ENCODE measurements at regions not wholly inside any gene's neighbourhood (a gene's known extent, or its start where the extent isn't known, plus 50 kb on each side); places are given as distances from the start of the nearest gene placed in this dataset.

DNA sequence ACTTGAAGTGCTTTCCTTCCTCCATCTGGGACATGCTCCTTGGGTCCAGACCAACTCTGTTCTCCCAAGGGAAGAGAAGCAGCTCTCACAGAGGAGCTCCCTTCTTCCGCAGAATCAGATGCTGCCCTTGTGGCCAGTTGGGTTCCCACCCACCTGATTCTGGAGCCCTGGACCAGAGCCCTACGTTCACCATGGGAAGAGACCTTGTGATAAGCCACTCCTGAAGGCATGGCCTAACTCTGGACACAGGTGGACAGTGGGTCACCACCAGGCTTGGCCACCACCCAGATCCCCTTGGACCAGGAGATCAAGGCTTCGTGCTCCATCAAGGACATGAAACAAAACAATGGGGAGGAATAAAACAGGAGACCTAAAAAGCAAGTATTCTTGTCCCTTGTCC is 172.2 kb downstream of the RPLP1 start:
- intact Hi-C loops (cut with micrococcal nuclease), result no loop called here

DNA sequence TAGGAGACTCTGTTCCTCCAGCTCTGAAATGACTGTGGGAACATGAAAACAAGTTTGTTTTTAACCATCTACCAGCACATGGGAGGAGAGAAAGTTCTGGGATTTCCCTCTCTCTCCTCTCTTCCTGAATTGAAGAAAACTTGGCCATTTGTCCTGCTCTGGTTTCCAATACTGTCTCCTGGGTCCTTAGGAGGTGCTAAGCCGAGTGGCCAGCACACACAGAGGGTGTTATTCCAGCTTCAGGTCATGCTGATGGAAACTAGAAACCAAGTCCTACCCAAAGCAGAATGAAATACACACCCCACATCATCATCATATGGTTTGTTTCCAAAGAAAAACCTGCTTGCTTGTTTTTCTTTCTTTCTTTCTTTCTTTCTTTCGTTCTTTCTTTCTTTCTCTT is 172.7 kb downstream of the RPLP1 start:
- intact Hi-C loops (cut with micrococcal nuclease), result no loop called here

- intact Hi-C loops (cut with micrococcal nuclease), result no loop called here
Observed at GRCh38 chr15:69626095-69627066, 173.8 kb downstream of the RPLP1 start.

DNA sequence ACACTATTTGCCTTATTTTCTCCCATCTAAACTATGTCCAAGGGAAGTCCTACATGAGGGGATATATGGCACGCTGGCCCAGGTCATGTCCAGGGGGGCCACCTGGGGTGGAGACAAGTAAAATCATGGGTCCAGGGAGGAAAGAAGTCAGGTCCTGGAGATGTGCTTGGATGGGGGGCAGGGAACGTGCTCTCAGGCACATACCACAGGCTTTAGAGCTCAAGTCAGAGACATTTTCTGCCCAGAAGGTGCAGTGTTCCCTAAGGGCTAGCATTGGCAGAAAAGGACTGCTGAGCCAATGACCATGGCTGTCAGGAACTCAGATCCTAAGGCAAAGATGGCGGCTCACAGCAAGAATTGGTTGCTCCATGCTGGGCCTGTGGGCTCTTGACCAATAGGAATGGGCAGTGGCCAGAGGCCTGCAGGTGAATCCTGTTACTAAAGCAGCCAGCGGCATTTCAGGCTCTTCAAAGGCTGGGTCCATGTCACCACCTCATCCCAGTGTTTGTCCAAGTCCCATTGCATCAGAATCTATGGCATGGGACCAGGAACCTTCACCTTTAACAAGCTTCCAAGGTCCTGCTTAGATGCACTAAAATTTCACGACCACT is 175.0 kb downstream of the RPLP1 start:
- intact Hi-C loops (cut with micrococcal nuclease), result no loop called here

DNA sequence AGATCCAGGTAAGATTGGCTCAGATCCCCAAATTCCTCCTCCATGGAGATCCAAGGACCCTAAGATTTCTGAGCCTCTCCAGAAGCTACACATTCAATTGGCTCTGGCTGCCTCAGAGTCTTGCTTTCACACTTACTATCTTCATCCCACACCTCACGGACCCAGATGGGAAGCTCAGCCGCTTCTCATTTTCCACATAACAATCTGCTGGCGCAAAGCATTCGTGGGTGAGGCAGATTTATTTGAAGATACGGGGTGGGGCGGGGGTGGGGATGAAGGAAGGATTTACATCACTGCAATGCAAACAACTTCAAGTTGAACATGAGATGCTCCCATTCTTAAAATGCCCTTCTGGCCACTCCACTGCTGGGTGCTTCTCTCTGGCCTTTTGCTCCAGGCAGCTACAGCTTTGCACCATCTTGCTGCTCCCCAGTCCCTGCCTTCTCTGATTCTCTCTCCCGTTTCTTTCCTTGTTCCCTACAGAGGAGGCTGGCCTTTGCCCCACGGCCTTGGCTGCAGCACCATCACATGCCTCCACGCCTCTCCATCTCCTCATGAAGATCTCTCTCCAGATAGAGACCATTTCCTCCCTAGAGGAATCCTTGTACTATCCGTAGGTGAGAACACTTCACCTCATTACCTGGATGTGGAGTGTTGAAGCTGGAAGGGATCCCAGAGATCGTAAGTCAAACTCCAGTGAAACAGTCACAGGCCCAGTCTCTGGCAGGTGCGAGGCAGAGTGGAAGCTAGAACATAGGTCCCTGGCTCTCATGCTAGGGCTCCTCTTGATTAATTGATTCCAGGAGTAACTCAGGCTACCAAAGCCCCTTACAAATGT is 175.9 kb downstream of the RPLP1 start:
- intact Hi-C loops (cut with micrococcal nuclease), result no loop called here

GRCh38 chr15:69629631-69630161 is 177.1 kb downstream of the RPLP1 start:
- intact Hi-C loops (cut with micrococcal nuclease), result no loop called here

DNA sequence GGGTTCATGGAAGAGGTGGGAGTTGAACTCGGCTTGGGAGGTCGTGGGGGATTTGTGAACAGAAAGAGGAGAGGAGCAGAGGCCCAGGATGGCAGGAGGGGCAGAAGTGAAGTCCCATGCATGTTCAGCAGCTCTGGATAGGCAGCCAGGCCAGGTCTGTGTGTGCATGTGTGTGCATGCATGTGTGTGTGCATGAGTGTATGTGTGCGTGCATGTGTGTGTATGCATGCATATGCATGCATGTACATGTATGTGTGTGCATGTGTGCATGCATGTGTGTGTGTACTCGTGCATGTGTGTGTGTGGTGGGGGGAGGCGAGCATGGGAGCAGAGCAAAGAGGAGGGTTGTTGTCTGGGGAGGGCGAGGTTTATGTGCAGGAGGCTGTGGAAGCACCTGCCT is 178.4 kb downstream of the RPLP1 start:
- intact Hi-C loops (cut with micrococcal nuclease), result no loop called here

DNA sequence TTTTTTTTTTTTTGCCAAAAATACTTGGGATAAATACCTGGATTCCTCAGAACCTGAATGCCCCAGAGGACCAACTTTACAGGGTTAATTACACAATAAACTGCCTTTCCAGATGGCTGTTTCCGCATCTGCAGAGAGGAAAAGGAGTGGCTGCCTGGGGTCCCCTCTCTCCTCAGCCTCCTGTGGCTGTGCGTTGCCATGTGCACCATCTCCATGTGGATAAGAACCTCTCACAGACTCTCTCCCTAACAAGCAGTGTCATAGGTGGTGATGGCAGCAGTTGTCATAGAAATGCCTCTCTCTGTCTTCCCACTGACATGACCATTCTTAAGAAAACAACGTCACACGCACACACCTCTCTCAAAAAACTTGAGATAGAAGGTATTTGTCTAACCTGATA is 179.4 kb downstream of the RPLP1 start:
- intact Hi-C loops (cut with micrococcal nuclease), result no loop called here

GRCh38 chr15:69634860-69635259 is 182.2 kb downstream of the RPLP1 start:
- intact Hi-C loops (cut with micrococcal nuclease), result no loop called here

GRCh38 chr15:69636169-69636915 is 183.7 kb downstream of the RPLP1 start:
- intact Hi-C loops (cut with micrococcal nuclease), result no loop called here

GRCh38 chr15:69637818-69638217 is 185.2 kb downstream of the RPLP1 start:
- intact Hi-C loops (cut with micrococcal nuclease), result no loop called here

- intact Hi-C loops (cut with micrococcal nuclease), result no loop called here
Observed at GRCh38 chr15:69643476-69643875, 190.9 kb downstream of the RPLP1 start.

GRCh38 chr15:69643971-69644370 is 191.4 kb downstream of the RPLP1 start:
- intact Hi-C loops (cut with micrococcal nuclease), result no loop called here

DNA sequence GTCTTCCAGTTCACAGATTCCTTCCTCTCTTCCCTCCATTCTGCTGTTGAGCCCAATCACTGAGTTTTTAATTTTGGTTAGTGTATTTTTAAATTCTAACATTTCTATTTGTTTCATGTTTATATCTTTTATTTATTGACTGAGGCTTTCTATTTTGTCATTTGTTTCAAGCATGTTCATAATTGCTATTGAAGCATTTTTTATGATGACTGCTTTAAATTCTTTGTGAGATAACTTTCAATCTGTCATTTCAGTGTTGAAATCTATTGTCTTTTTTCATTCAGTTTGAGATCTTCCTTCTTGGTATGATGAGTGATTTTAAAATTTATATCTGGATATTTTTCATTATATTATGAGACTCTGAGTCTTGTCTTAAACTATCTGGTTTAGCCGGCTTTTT is 192.3 kb downstream of the RPLP1 start:
- intact Hi-C loops (cut with micrococcal nuclease), result no loop called here

GRCh38 chr15:69647142-69647513 is 194.5 kb downstream of the RPLP1 start:
- intact Hi-C loops (cut with micrococcal nuclease), result no loop called here

DNA sequence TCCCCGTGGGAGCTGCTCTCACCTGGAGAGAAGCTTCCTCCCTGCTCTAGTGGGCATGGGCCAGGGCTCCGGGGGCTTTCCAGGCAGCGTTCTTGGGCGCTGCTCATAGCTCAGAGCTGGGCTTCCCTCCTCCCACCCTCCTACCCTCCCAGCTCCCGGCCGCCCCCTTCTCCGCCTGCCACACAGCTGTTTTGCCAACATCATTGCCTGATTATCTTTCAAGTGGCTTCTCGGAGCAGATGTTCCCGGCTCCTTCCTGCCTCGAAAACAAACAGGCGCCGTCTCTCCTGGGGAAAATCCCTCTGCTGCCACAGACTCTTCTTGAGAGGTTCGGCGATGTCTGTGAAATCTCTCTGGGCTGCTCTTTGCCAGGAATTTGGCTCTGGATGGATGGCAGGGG is 195.6 kb downstream of the RPLP1 start:
- intact Hi-C loops (cut with micrococcal nuclease), result no loop called here

DNA sequence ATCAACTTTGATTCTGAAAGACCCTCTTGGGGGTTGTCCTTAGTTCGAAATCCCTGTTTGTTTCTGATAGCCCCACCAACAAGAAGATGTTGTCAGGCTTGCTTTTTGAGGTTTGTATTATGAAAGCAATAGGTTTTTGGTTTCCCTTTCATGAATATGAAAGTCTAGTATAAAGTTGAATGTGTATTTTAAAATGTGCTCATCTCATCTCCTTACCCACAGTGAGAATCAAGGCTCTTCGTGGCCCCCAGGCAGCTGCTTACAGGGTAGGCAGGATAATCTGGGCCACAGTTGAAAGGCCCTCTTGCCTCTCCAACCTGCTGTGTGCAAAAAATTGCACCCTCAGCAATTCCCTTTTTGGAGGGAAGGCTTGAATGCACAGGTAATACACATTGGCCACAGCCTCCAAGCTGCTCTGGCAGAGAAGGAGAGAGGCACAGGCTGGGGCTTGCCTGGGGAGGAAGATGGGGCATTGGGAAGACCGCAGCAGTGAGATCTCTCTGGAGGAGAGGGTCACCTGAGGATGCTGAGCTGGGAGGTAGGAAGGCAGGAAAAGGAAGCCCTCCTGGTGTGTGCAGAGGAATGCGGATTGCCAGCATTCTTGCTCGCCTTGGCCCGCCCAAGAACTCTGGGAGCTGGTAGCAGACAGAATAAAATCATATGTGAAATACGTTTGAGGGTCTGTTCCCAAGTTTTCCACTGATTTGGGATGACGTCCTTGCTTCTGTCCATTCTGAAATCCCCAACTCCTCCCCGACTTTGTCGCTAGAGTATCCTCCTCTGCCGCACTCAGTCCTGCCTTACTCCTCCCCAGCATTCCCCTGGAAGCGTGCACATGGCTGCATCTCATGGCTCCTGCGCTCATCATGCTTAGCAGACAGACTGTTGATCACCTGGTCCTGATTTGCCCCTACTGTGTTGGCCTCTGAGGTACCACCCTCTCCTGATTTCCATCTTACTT is 196.4 kb downstream of the RPLP1 start:
- intact Hi-C loops (cut with micrococcal nuclease), result no loop called here

DNA sequence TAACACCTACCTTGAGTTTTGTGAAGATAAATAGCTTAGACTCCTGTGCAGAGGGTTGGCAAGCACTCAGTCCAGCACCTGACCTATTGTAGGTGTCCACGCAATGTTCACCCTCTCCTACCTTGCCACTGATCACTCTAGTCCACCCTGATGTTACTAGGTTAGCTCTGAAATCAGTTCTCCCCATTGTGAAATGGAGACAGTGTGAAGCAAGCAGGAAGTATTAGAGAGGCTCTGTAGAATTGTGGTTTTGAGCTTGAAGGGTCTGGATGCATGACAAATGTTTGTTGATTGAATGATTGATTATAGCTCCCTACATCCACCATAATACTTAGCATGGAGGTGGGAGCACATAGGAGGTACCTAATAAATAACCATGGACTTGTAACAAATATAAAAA is 199.7 kb downstream of the RPLP1 start:
- intact Hi-C loops (cut with micrococcal nuclease), result no loop called here

DNA sequence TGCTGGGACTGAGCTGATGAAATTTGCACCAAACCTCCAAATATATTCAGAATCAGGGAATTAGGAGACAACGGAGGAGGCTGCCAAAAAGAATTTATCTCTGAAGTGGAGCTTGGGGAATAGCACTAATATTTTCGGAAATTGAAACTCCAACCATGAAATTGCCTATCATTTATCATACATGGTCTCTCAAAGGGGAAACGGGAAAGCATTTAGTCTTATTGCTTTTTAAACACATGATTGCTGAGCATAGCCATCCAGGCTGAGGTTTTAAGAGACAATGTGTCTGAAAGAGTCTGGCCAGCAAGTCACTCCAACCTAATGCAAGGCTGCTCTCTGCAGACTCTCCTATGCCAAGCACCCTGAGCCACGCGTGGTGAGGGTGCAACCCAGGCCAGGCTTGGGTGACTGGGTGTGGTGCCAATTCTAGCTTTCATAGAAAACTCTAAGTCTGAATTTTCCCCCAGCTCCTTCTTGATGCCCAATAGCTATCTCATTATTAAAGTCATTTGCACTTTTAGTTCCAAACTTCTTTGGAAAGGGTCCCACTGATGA is 200.2 kb downstream of the RPLP1 start:
- intact Hi-C loops (cut with micrococcal nuclease), result no loop called here

GRCh38 chr15:69653306-69653705 is 200.7 kb downstream of the RPLP1 start:
- intact Hi-C loops (cut with micrococcal nuclease), result no loop called here
